Neural cell (in vitro differentiated cells): ENCODE measurements at regions not wholly inside any gene's neighbourhood (a gene's known extent, or its start where the extent isn't known, plus 50 kb on each side); places are given as distances from the start of the nearest gene placed in this dataset.

ENCODE experiments used
- H2AFZ ChIP-seq: fragments of 200-600, 300-800 bp; sonication (generic), shearing (Covaris generic); 2 replicates; pipeline ENCODE4 v1.6.0; 2014; ENCODE audit warnings: low read depth, mild to moderate bottlenecking, antibody characterized with exemption, low read length, moderate library complexity
- H3F3A ChIP-seq: fragments of 200-600 bp; shearing (Covaris generic); 2 replicates; pipeline ENCODE4 v1.6.1; 2016; ENCODE audit warnings: mild to moderate bottlenecking, moderate library complexity, mixed read lengths, antibody characterized with exemption, low read length; ENCODE audit not compliant: insufficient read depth, poor library complexity, severe bottlenecking
- H3K27ac ChIP-seq: fragments of 200-600, 300-800 bp; sonication (generic), shearing (Covaris generic); 2 replicates; pipeline ENCODE4 v1.5.1; 2014; ENCODE audit warnings: mild to moderate bottlenecking, low read length, moderate library complexity
- H3K27me3 ChIP-seq: fragments of 300-800, 200-600 bp; sonication (generic), shearing (Covaris generic); 2 replicates; pipeline ENCODE4 v1.6.0; 2014; ENCODE audit warnings: mild to moderate bottlenecking, low read depth, low read length, moderate library complexity; ENCODE audit not compliant: insufficient read depth
- H3K36me3 ChIP-seq: fragments of 300-800, 200-600 bp; sonication (generic), shearing (Covaris generic); 2 replicates; pipeline ENCODE4 v1.5.1; 2014; ENCODE audit warnings: mild to moderate bottlenecking, antibody characterized with exemption, low read length, moderate library complexity; ENCODE audit not compliant: insufficient read depth
- H3K4me2 ChIP-seq: fragments of 300-800, 200-600 bp; sonication (generic), shearing (Covaris generic); 2 replicates; pipeline ENCODE4 v1.6.0; 2014; ENCODE audit warnings: mild to moderate bottlenecking, low read length
- H3K4me3 ChIP-seq: fragments of 300-800, 200-600 bp; sonication (generic), shearing (Covaris generic); 2 replicates; pipeline ENCODE4 v1.5.1; 2014; ENCODE audit warnings: mild to moderate bottlenecking, low read length, moderate library complexity
- H3K79me2 ChIP-seq: fragments of 200-600 bp; shearing (Covaris generic); replicated peaks from 2 replicates; pipeline ENCODE4 v1.6.0; 2014; ENCODE audit warnings: mild to moderate bottlenecking, low read length, moderate library complexity; ENCODE audit not compliant: insufficient read depth
- H3K9ac ChIP-seq: fragments of 300-800, 200-600 bp; sonication (generic), shearing (Covaris generic); 2 replicates; pipeline ENCODE4 v1.6.1; 2016; ENCODE audit warnings: mild to moderate bottlenecking, low read length, mixed read lengths
- H3K9me2 ChIP-seq: fragments of 200-600 bp; shearing (Covaris generic); 2 replicates; pipeline ENCODE4 v1.6.1; 2016; ENCODE audit warnings: mild to moderate bottlenecking, low read length, mixed read lengths; ENCODE audit not compliant: insufficient read depth
- H3K9me3 ChIP-seq: fragments of 200-600, 300-800 bp; sonication (generic), shearing (Covaris generic); 2 replicates; pipeline ENCODE4 v1.6.1; 2016; ENCODE audit warnings: mild to moderate bottlenecking, mixed run types, low read length, moderate library complexity, mixed read lengths
- H4K20me1 ChIP-seq: fragments of 200-600 bp; shearing (Covaris generic); 2 replicates; pipeline ENCODE4 v1.6.1; 2016; ENCODE audit warnings: mild to moderate bottlenecking, mixed run types; ENCODE audit not compliant: insufficient read depth
- EP300 ChIP-seq: fragments of 450-650 bp; conservative IDR thresholded peaks from 2 replicates; pipeline ENCODE4 v1.6.1; 2014; ENCODE audit warnings: antibody characterized with exemption, mild to moderate bottlenecking, moderate library complexity; ENCODE audit not compliant: poor library complexity, severe bottlenecking
- EZH2 ChIP-seq: fragments of 200-600, 300-800 bp; shearing (Covaris generic), sonication (generic); IDR thresholded peaks from 2 replicates; pipeline ENCODE4 v1.6.1; 2014; ENCODE audit warnings: antibody characterized with exemption, low read length, borderline replicate concordance, mild to moderate bottlenecking; ENCODE audit not compliant: insufficient read depth, poor library complexity, severe bottlenecking
- MXI1 ChIP-seq: fragments of 450-650 bp; conservative IDR thresholded peaks from 2 replicates; pipeline ENCODE4 v1.6.1; 2014; ENCODE audit warnings: antibody characterized with exemption, mild to moderate bottlenecking; ENCODE audit not compliant: poor library complexity, severe bottlenecking
- POLR2AphosphoS5 ChIP-seq: IDR thresholded peaks from 2 replicates; pipeline ENCODE4 v1.6.1; 2012
- RAD21 ChIP-seq: fragments of 450-650 bp; conservative IDR thresholded peaks from 2 replicates; pipeline ENCODE4 v1.6.1; 2014; ENCODE audit warnings: antibody characterized with exemption, mild to moderate bottlenecking, moderate library complexity
- SMC3 ChIP-seq: fragments of 450-650 bp; conservative IDR thresholded peaks from 2 replicates; pipeline ENCODE4 v1.6.1; 2014; ENCODE audit warnings: antibody characterized with exemption, mild to moderate bottlenecking, moderate library complexity; ENCODE audit not compliant: poor library complexity
- TAF1 ChIP-seq: IDR thresholded peaks from 2 replicates; pipeline ENCODE4 v1.6.1; 2012; ENCODE audit warnings: low read depth
- TF ChIP-seq, protein P1 (sequence below): fragments of 450-650 bp; IDR thresholded peaks from 2 replicates; pipeline ENCODE4 v1.5.1; 2014; ENCODE audit warnings: antibody characterized with exemption, mild to moderate bottlenecking, moderate library complexity; ENCODE audit not compliant: poor library complexity, severe bottlenecking
- TF ChIP-seq, protein P2 (sequence below): IDR thresholded peaks from 2 replicates; pipeline ENCODE4 v1.6.1; 2012; ENCODE audit warnings: borderline replicate concordance

DNA sequence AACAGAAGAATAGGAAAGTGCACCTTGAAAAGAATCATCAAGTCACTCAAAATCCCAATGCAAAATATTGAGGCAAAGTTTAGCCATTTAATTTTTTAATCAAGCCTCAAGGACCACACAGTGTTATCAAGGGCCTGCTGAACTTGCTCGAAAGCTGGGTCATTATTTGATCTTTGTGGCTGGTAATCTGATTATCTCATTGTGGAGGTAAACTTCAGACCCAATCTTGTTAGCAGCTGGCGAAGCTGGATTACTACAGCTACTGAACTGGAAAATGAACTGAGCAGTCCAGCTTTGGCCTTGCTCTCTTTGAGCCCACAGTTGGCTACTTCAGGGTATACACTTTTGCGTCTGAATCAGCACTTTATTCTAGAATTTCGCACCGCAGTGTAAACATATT, 94.4 kb downstream of the BARHL2 start:
- no peak overlapping the region for H3K9ac ChIP-seq

DNA sequence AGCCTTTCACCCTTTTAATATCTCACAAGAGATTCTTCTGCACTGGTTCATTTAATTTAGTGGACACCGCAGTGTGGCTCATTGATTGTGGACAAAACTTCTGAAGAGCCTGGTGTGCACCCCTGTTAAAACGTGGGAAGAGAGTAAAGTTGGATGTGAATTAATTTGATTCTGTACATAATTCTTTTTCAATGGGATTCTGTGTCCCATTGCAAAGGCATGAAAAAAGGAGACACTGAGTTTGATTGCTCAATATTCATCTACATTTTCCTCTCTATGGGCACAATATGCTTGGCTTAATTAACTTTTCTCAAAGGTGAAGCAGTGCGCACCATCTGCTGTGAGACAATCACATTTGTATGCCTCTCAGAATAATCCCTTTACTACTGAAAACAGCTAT, 95.1 kb downstream of the BARHL2 start:
- no peak overlapping the region for H2AFZ ChIP-seq
- no peak overlapping the region for H3K27ac ChIP-seq
- H4K20me1 ChIP-seq = no peaks in the 10 kb centered on the region
- H3K4me3 ChIP-seq = no peak overlapping the region
- H3K9me2 ChIP-seq = no peaks in the 10 kb centered on the region
- no peaks in the 10 kb centered on the region for H3K9me3 ChIP-seq
- H3K79me2 ChIP-seq = no peaks in the 10 kb centered on the region
- no peak overlapping the region for H3K4me2 ChIP-seq
- H3K27me3 ChIP-seq = no peaks in the 10 kb centered on the region
- no peak overlapping the region for H3K9ac ChIP-seq
- H3K36me3 ChIP-seq = no peaks in the 10 kb centered on the region
- TF ChIP-seq SMC3 (no peak), MXI1 (no peak), TAF1 (no peak), RAD21 (no peak), POLR2AphosphoS5 (no peak), EZH2 (no peak), EP300 (no peak)
- TF ChIP-seq, protein P1, sequence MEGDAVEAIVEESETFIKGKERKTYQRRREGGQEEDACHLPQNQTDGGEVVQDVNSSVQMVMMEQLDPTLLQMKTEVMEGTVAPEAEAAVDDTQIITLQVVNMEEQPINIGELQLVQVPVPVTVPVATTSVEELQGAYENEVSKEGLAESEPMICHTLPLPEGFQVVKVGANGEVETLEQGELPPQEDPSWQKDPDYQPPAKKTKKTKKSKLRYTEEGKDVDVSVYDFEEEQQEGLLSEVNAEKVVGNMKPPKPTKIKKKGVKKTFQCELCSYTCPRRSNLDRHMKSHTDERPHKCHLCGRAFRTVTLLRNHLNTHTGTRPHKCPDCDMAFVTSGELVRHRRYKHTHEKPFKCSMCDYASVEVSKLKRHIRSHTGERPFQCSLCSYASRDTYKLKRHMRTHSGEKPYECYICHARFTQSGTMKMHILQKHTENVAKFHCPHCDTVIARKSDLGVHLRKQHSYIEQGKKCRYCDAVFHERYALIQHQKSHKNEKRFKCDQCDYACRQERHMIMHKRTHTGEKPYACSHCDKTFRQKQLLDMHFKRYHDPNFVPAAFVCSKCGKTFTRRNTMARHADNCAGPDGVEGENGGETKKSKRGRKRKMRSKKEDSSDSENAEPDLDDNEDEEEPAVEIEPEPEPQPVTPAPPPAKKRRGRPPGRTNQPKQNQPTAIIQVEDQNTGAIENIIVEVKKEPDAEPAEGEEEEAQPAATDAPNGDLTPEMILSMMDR = no peak
- TF ChIP-seq, protein P2, sequence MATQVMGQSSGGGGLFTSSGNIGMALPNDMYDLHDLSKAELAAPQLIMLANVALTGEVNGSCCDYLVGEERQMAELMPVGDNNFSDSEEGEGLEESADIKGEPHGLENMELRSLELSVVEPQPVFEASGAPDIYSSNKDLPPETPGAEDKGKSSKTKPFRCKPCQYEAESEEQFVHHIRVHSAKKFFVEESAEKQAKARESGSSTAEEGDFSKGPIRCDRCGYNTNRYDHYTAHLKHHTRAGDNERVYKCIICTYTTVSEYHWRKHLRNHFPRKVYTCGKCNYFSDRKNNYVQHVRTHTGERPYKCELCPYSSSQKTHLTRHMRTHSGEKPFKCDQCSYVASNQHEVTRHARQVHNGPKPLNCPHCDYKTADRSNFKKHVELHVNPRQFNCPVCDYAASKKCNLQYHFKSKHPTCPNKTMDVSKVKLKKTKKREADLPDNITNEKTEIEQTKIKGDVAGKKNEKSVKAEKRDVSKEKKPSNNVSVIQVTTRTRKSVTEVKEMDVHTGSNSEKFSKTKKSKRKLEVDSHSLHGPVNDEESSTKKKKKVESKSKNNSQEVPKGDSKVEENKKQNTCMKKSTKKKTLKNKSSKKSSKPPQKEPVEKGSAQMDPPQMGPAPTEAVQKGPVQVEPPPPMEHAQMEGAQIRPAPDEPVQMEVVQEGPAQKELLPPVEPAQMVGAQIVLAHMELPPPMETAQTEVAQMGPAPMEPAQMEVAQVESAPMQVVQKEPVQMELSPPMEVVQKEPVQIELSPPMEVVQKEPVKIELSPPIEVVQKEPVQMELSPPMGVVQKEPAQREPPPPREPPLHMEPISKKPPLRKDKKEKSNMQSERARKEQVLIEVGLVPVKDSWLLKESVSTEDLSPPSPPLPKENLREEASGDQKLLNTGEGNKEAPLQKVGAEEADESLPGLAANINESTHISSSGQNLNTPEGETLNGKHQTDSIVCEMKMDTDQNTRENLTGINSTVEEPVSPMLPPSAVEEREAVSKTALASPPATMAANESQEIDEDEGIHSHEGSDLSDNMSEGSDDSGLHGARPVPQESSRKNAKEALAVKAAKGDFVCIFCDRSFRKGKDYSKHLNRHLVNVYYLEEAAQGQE = no peak
- no peaks in the 10 kb centered on the region for H3F3A ChIP-seq

More for the DNA sequence above, 94.4 kb downstream of the BARHL2 start:
- Histone ChIP-seq H3K4me2 (no peak overlapping the region), H3K27me3 (no peaks in the 10 kb centered on the region), H3K79me2 (no peaks in the 10 kb centered on the region), H4K20me1 (no peaks in the 10 kb centered on the region), H3K4me3 (no peak overlapping the region), H3K27ac (no peak overlapping the region), H3K36me3 (no peaks in the 10 kb centered on the region), H2AFZ (no peak overlapping the region), H3K9me2 (no peaks in the 10 kb centered on the region), H3F3A (no peaks in the 10 kb centered on the region), H3K9me3 (no peaks in the 10 kb centered on the region)
- TF ChIP-seq, protein P2 = no peak
- TF ChIP-seq RAD21 = no peak
- no peak for TF ChIP-seq MXI1
- no peak for TF ChIP-seq EP300
- TF ChIP-seq TAF1 = no peak
- no peak for TF ChIP-seq POLR2AphosphoS5
- TF ChIP-seq, protein P1 = no peak
- TF ChIP-seq SMC3 = no peak
- TF ChIP-seq EZH2 = no peak
